A549 (cell line): ENCODE measurements at regions not wholly inside any gene's neighbourhood (a gene's known extent, or its start where the extent isn't known, plus 50 kb on each side); places are given as distances from the start of the nearest gene placed in this dataset.

Source experiments
- ATAC-seq, 2 experiments: fragments of 200-7000 bp in 1 of 2; fragments of >200 bp in 1 of 2; cut with Nextera tagmentation in 1 of 2; cut with Tn5 transposase in 1 of 2; 3 replicates each; pipeline versions ENCODE4 v1.8.0 to v1.9.1; 2018 to 2020; ENCODE audit warnings: mild to moderate bottlenecking in 1 of 2, moderate library complexity in 1 of 2
- CTCF ChIA-PET: fragments of 300-600 bp; sonication (Branson Sonifier 250); formaldehyde crosslinking; extraction: SDS; loops from one replicate; lab custom pipeline; 2021; ENCODE audit warnings: antibody characterized with exemption, inconsistent platforms; lab: Yijun Ruan, JAX
- POLR2A ChIA-PET: fragments of 350-600 bp; formaldehyde crosslinking; extraction: SDS; loops from one replicate; lab custom pipeline; 2021; ENCODE audit warnings: antibody characterized with exemption, inconsistent platforms; lab: Yijun Ruan, JAX
- DNase-seq, 2 experiments: peaks; one replicate each; pipeline versions ENCODE4 v3.0.0 to v3.0.0-alpha.2; 2011 to 2016; ENCODE audit warnings: low read depth in 1 of 2, low spot score in 1 of 2
- FAIRE-seq: peaks from 2 replicates; lab custom pipeline; 2011; peaks lifted over from hg19 to GRCh38; lab: Jason Lieb, UNC
- H3K27ac ChIP-seq, 2 experiments: fragments of >200 bp; sonication (Bioruptor Twin); formaldehyde crosslinking; 3 replicates each; pipeline ENCODE4 v1.5.1; 2016 to 2017
- H3K4me1 ChIP-seq: fragments of >200 bp; sonication (Bioruptor Twin); formaldehyde crosslinking; 3 replicates; pipeline ENCODE4 v1.6.1; 2016
- H3K4me2 ChIP-seq: fragments of >200 bp; sonication (Bioruptor Twin); formaldehyde crosslinking; 3 replicates; pipeline ENCODE4 v1.6.1; 2016
- H3K4me3 ChIP-seq: fragments of >200 bp; sonication (Bioruptor Twin); formaldehyde crosslinking; 3 replicates; pipeline ENCODE4 v1.5.1; 2016
- H3K9me3 ChIP-seq: fragments of >200 bp; sonication (Bioruptor Twin); formaldehyde crosslinking; 3 replicates; pipeline ENCODE4 v1.6.1; 2016
- BHLHE40 ChIP-seq: IDR thresholded peaks from 2 replicates; pipeline ENCODE4 v1.6.1; 2012; ENCODE audit warnings: low read depth, low read length, inconsistent platforms
- CBX2 ChIP-seq: fragments of 200-600 bp; sonication (generic); IDR thresholded peaks from 2 replicates; pipeline ENCODE4 v1.6.1; 2016; ENCODE audit warnings: low read depth, mild to moderate bottlenecking, borderline replicate concordance
- CEBPB ChIP-seq, 2 experiments: fragments of >200 bp in 1 of 2; sonication (Bioruptor Twin) in 1 of 2; formaldehyde crosslinking in 1 of 2; IDR thresholded peaks; 2 replicates each; pipeline ENCODE4 v1.6.1; 2012 to 2016
- EHMT2 ChIP-seq: fragments of 200-600 bp; sonication (generic); IDR thresholded peaks from 2 replicates; pipeline ENCODE4 v1.6.1; 2016; ENCODE audit warnings: antibody characterized with exemption, low read depth, mild to moderate bottlenecking, moderate library complexity
- ESRRA ChIP-seq: fragments of 150-350 bp; IDR thresholded peaks from 2 replicates; pipeline ENCODE4 v1.6.1; 2014; ENCODE audit warnings: mild to moderate bottlenecking, low read length, borderline replicate concordance
- FOSB ChIP-seq: fragments of 250-450 bp; sonication (Bioruptor Pico); IDR thresholded peaks from 2 replicates; pipeline ENCODE4 v1.5.0; 2020; ENCODE audit warnings: mild to moderate bottlenecking, moderate library complexity
- FOXS1 ChIP-seq: fragments of 250-450 bp; sonication (Bioruptor Pico); IDR thresholded peaks from 2 replicates; pipeline ENCODE4 v1.5.0; 2020; ENCODE audit warnings: mild to moderate bottlenecking, moderate library complexity
- GATA3 ChIP-seq: IDR thresholded peaks from 2 replicates; pipeline ENCODE4 v1.6.1; 2012; ENCODE audit warnings: borderline replicate concordance
- HOXA7 ChIP-seq: fragments of 250-450 bp; sonication (Bioruptor Pico); IDR thresholded peaks from 2 replicates; pipeline ENCODE4 v1.5.0; 2020; ENCODE audit warnings: mild to moderate bottlenecking, moderate library complexity
- HOXB5 ChIP-seq: fragments of 250-450 bp; sonication (Bioruptor Pico); IDR thresholded peaks from 2 replicates; pipeline ENCODE4 v1.5.0; 2020; ENCODE audit warnings: mild to moderate bottlenecking, moderate library complexity
- KDM5A ChIP-seq: fragments of 200-600 bp; sonication (generic); IDR thresholded peaks from 2 replicates; pipeline ENCODE4 v1.6.1; 2016; ENCODE audit warnings: antibody characterized with exemption, mild to moderate bottlenecking
- MAX ChIP-seq: IDR thresholded peaks from 2 replicates; pipeline ENCODE4 v1.6.1; 2012
- MYC ChIP-seq: IDR thresholded peaks from 2 replicates; pipeline ENCODE4 v1.6.1; 2012; ENCODE audit warnings: mild to moderate bottlenecking, inconsistent platforms, low read length, improper control_type of control experiment, borderline replicate concordance
- NFE2L2 ChIP-seq: fragments of 150-350 bp; conservative IDR thresholded peaks from 2 replicates; pipeline ENCODE4 v1.6.1; 2014; ENCODE audit warnings: low read length
- NPAS2 ChIP-seq: fragments of 250-450 bp; sonication (Bioruptor Pico); IDR thresholded peaks from 2 replicates; pipeline ENCODE4 v1.8.0; 2022; ENCODE audit warnings: mild to moderate bottlenecking, moderate library complexity, borderline replicate concordance
- NR3C1 ChIP-seq: fragments of >200 bp; sonication (Bioruptor Twin); formaldehyde crosslinking; IDR thresholded peaks from 3 replicates; pipeline ENCODE4 v1.6.1; 2017
- PBX3 ChIP-seq: IDR thresholded peaks from 2 replicates; pipeline ENCODE4 v1.6.1; 2012
- POLR2A ChIP-seq: IDR thresholded peaks from 2 replicates; pipeline ENCODE4 v1.6.1; 2012; ENCODE audit warnings: mild to moderate bottlenecking, low read length
- POLR2AphosphoS2 ChIP-seq: conservative IDR thresholded peaks from 2 replicates; pipeline ENCODE4 v1.6.1; 2012; ENCODE audit warnings: low read length, improper control_type of control experiment, inconsistent platforms
- RAD21 ChIP-seq, 2 experiments: fragments of >200 bp in 1 of 2; sonication (Bioruptor Twin) in 1 of 2; formaldehyde crosslinking in 1 of 2; IDR thresholded peaks in 1 of 2; conservative IDR thresholded peaks in 1 of 2; 2 replicates in 1 of 2; 3 replicates in 1 of 2; pipeline ENCODE4 v1.6.1; 2012 to 2018; ENCODE audit warnings: inconsistent platforms in 1 of 2
- RCOR1 ChIP-seq: fragments of 150-350 bp; IDR thresholded peaks from 2 replicates; pipeline ENCODE4 v1.6.1; 2014; ENCODE audit warnings: antibody characterized with exemption, low read length, low read depth
- RNF2 ChIP-seq: fragments of 200-600 bp; sonication (generic); IDR thresholded peaks from 2 replicates; pipeline ENCODE4 v1.6.1; 2016; ENCODE audit warnings: low read depth, mild to moderate bottlenecking, antibody characterized with exemption, moderate library complexity, borderline replicate concordance
- SREBF2 ChIP-seq: fragments of 450-650 bp; IDR thresholded peaks from 2 replicates; pipeline ENCODE4 v1.6.1; 2014; ENCODE audit warnings: mild to moderate bottlenecking, moderate library complexity
- USF2 ChIP-seq: fragments of 450-650 bp; IDR thresholded peaks from 2 replicates; pipeline ENCODE4 v1.6.1; 2014; ENCODE audit warnings: antibody characterized with exemption
- ZFP36 ChIP-seq: fragments of 450-650 bp; IDR thresholded peaks from 2 replicates; pipeline ENCODE4 v1.6.1; 2014; ENCODE audit warnings: borderline replicate concordance; ENCODE audit not compliant: partially characterized antibody
- ZNF302 ChIP-seq: fragments of 250-450 bp; sonication (Bioruptor Pico); IDR thresholded peaks from 2 replicates; pipeline ENCODE4 v1.9.0; 2021; ENCODE audit warnings: inconsistent platforms, mild to moderate bottlenecking, moderate library complexity
- ZSCAN20 ChIP-seq: fragments of 250-450 bp; sonication (Bioruptor Pico); IDR thresholded peaks from 2 replicates; pipeline ENCODE4 v1.8.0; 2022; ENCODE audit warnings: mild to moderate bottlenecking, moderate library complexity
- WGBS: methylation state at CpG from one replicate; pipeline ENCODE4 v1.1.6; 2017; ENCODE audit errors: missing lambda C conversion rate; 5-methylcytosine and 5-hydroxymethylcytosine counted together

- ATAC-seq (no peak), DNase-seq (no peak), FAIRE-seq (no peak)
- Histone ChIP-seq H3K4me2 (no peak overlapping the region), H3K27ac (no peak overlapping the region), H3K4me3 (no peak overlapping the region), H3K4me1 (no peaks in the 10 kb centered on the region), H3K9me3 (no peaks in the 10 kb centered on the region)
- no peak for TF ChIP-seq CEBPB (IDR thresholded peaks at IDR 0.05)
- no peak for TF ChIP-seq KDM5A
- no peak for TF ChIP-seq MYC
- no peak for TF ChIP-seq ZNF302 (CRISPR knock-in tag)
- ChIA-PET CTCF (interaction anchor here (1.3 kb wide), 1 partner anchor 11 kb away, joined by 3 read pairs; no protein-coding TSS in a partner anchor), POLR2A (no interaction called here)
- WGBS: 93% methylated on average over 1 of the region's 1 CpG
Measured at GRCh38 chr3:170792471-170792870, 77.5 kb downstream of the RPL22L1 start.

GRCh38 chr3:170790647-170791046, 79.3 kb downstream of the RPL22L1 start:
- H3K4me2 ChIP-seq: no peak overlapping the region
- no peaks in the 10 kb centered on the region for H3K9me3 ChIP-seq
- ATAC-seq: no peak
- DNase-seq: no peak
- no peak overlapping the region for H3K4me3 ChIP-seq
- no peak for TF ChIP-seq ESRRA
- TF ChIP-seq NPAS2 (CRISPR knock-in tag): no peak
- TF ChIP-seq RAD21 (conservative IDR thresholded peaks at IDR 0.05 in 1 of 2, IDR thresholded peaks at IDR 0.05 in 1 of 2): no peak
- no peak for TF ChIP-seq EHMT2
- H3K27ac ChIP-seq: no peak overlapping the region
- ChIA-PET CTCF (interaction anchor here (0.6 kb wide), 1 partner anchor 195 kb away, joined by 3 read pairs; no protein-coding TSS in a partner anchor), POLR2A (no interaction called here)
- no peaks in the 10 kb centered on the region for H3K4me1 ChIP-seq
- 64% methylated on average over 1 of the region's 1 CpG for WGBS
- FAIRE-seq: no peak

GRCh38 chr3:170787464-170787863, 82.5 kb downstream of the RPL22L1 start:
- Histone ChIP-seq H3K9me3 (no peaks in the 10 kb centered on the region), H3K4me3 (no peak overlapping the region), H3K27ac (no peak overlapping the region), H3K4me2 (no peak overlapping the region), H3K4me1 (no peaks in the 10 kb centered on the region)
- ChIA-PET POLR2A (no interaction called here), CTCF (no interaction called here)
- 79% methylated on average over 2 of the region's 2 CpGs for WGBS
- FAIRE-seq: no peak
- TF ChIP-seq FOXS1 (CRISPR knock-in tag) (no peak), FOSB (CRISPR knock-in tag) (no peak), NR3C1 (no peak), POLR2AphosphoS2 (no peak), ESRRA (no peak), ZSCAN20 (CRISPR knock-in tag) (no peak), PBX3 (no peak), CBX2 (no peak), HOXB5 (CRISPR knock-in tag) (no peak), RCOR1 (no peak), USF2 (no peak), BHLHE40 (no peak), RNF2 (no peak), ZFP36 (no peak), POLR2A (no peak), NFE2L2 (no peak), GATA3 (no peak), SREBF2 (no peak), MAX (no peak), HOXA7 (no peak)
- no peak for DNase-seq
- ATAC-seq: no peak
